ENCODE measurements at regions not wholly inside any gene's neighbourhood (a gene's known extent, or its start where the extent isn't known, plus 50 kb on each side); places are given as distances from the start of the nearest gene placed in this dataset.

- Mint-ChIP-seq H3K4me1 (ENCODE audit: unreplicated experiment) (no peaks in the 10 kb centered on the region), H3K9me3 (ENCODE audit: unreplicated experiment) (no peaks in the 10 kb centered on the region), H3K27me3 (ENCODE audit: unreplicated experiment) (peaks cover 6% of the 10 kb centered on the region), H3K4me3 (ENCODE audit: unreplicated experiment) (no peak overlapping the region), H3K36me3 (ENCODE audit: unreplicated experiment) (no peaks in the 10 kb centered on the region), H3K27ac (ENCODE audit: unreplicated experiment) (no peak overlapping the region)
- TF ChIP-seq CTCF (IDR thresholded peaks at IDR 0.05): no peak
- no peak for DNase-seq (ENCODE audit: extremely low spot score, unreplicated experiment)
Measured at GRCh38 chr11:127875131-127875530, 712.2 kb downstream of the ETS1 start.

GRCh38 chr11:127873478-127873877 lies 713.9 kb downstream of the ETS1 start:
- no peak for TF ChIP-seq CTCF (IDR thresholded peaks at IDR 0.05)
- DNase-seq (ENCODE audit: extremely low spot score, unreplicated experiment): no peak
- no peak overlapping the region for H3K4me3 Mint-ChIP-seq (ENCODE audit: unreplicated experiment)
- no peaks in the 10 kb centered on the region for H3K9me3 Mint-ChIP-seq (ENCODE audit: unreplicated experiment)
- peaks cover 6% of the 10 kb centered on the region for H3K27me3 Mint-ChIP-seq (ENCODE audit: unreplicated experiment)
- H3K27ac Mint-ChIP-seq (ENCODE audit: unreplicated experiment): no peak overlapping the region
- no peaks in the 10 kb centered on the region for H3K4me1 Mint-ChIP-seq (ENCODE audit: unreplicated experiment)
- H3K36me3 Mint-ChIP-seq (ENCODE audit: unreplicated experiment): no peaks in the 10 kb centered on the region

GRCh38 chr11:127866109-127866508 lies 721.2 kb downstream of the ETS1 start:
- Mint-ChIP-seq H3K27ac (ENCODE audit: unreplicated experiment) (no peak overlapping the region), H3K4me3 (ENCODE audit: unreplicated experiment) (no peak overlapping the region), H3K4me1 (ENCODE audit: unreplicated experiment) (no peaks in the 10 kb centered on the region), H3K36me3 (ENCODE audit: unreplicated experiment) (no peaks in the 10 kb centered on the region), H3K9me3 (ENCODE audit: unreplicated experiment) (no peaks in the 10 kb centered on the region), H3K27me3 (ENCODE audit: unreplicated experiment) (peaks cover 5% of the 10 kb centered on the region)
- no peak for TF ChIP-seq CTCF (IDR thresholded peaks at IDR 0.05)
- DNase-seq (ENCODE audit: extremely low spot score, unreplicated experiment): no peak

- no peaks in the 10 kb centered on the region for H3K9me3 Mint-ChIP-seq (ENCODE audit: unreplicated experiment)
- no peaks in the 10 kb centered on the region for H3K4me1 Mint-ChIP-seq (ENCODE audit: unreplicated experiment)
- H3K27me3 Mint-ChIP-seq (ENCODE audit: unreplicated experiment): peaks cover 5% of the 10 kb centered on the region
- no peak for DNase-seq (ENCODE audit: extremely low spot score, unreplicated experiment)
- H3K36me3 Mint-ChIP-seq (ENCODE audit: unreplicated experiment): no peaks in the 10 kb centered on the region
- H3K4me3 Mint-ChIP-seq (ENCODE audit: unreplicated experiment): no peak overlapping the region
- no peak overlapping the region for H3K27ac Mint-ChIP-seq (ENCODE audit: unreplicated experiment)
- no peak for TF ChIP-seq CTCF (IDR thresholded peaks at IDR 0.05)
Measured at GRCh38 chr11:127864861-127865260, 722.5 kb downstream of the ETS1 start.

GRCh38 chr11:127862406-127862805 lies 725.0 kb downstream of the ETS1 start:
- Mint-ChIP-seq H3K27me3 (ENCODE audit: unreplicated experiment) (peaks cover 5% of the 10 kb centered on the region), H3K4me1 (ENCODE audit: unreplicated experiment) (no peaks in the 10 kb centered on the region), H3K36me3 (ENCODE audit: unreplicated experiment) (no peaks in the 10 kb centered on the region), H3K4me3 (ENCODE audit: unreplicated experiment) (no peak overlapping the region), H3K9me3 (ENCODE audit: unreplicated experiment) (no peaks in the 10 kb centered on the region), H3K27ac (ENCODE audit: unreplicated experiment) (no peak overlapping the region)
- no peak for TF ChIP-seq CTCF (IDR thresholded peaks at IDR 0.05)
- no peak for DNase-seq (ENCODE audit: extremely low spot score, unreplicated experiment)

Data from osteocyte (in vitro differentiated cells).